Osteocyte (in vitro differentiated cells): ENCODE measurements at regions not wholly inside any gene's neighbourhood (a gene's known extent, or its start where the extent isn't known, plus 50 kb on each side); places are given as distances from the start of the nearest gene placed in this dataset.
"Not testable (repeated sequence)": the region's sequence is repeated elsewhere in the genome, so short reads cannot be mapped to it uniquely, and the experiment has no call there.

Source experiments
- DNase-seq: peaks from one replicate; pipeline ENCODE4 v3.0.0; 2021; ENCODE audit warnings: mixed read lengths; ENCODE audit not compliant: unreplicated experiment; ENCODE audit errors: extremely low spot score
- H3K27ac Mint-ChIP-seq: one replicate; pipeline ENCODE4 v1.8.0; 2021; ENCODE audit warnings: mild to moderate bottlenecking, mixed read lengths; ENCODE audit not compliant: unreplicated experiment
- H3K27me3 Mint-ChIP-seq: one replicate; pipeline ENCODE4 v1.8.0; 2021; ENCODE audit warnings: mixed read lengths; ENCODE audit not compliant: unreplicated experiment
- H3K36me3 Mint-ChIP-seq: one replicate; pipeline ENCODE4 v1.8.0; 2021; ENCODE audit warnings: mixed read lengths; ENCODE audit not compliant: unreplicated experiment
- H3K4me1 Mint-ChIP-seq: one replicate; pipeline ENCODE4 v1.8.0; 2021; ENCODE audit warnings: mixed read lengths; ENCODE audit not compliant: unreplicated experiment
- H3K4me3 Mint-ChIP-seq: one replicate; pipeline ENCODE4 v1.8.0; 2021; ENCODE audit warnings: mild to moderate bottlenecking, moderate library complexity, mixed read lengths; ENCODE audit not compliant: unreplicated experiment
- H3K9me3 Mint-ChIP-seq: one replicate; pipeline ENCODE4 v1.8.0; 2021; ENCODE audit warnings: mixed read lengths; ENCODE audit not compliant: unreplicated experiment
- TF ChIP-seq, protein P1 (sequence below): fragments of 200-600 bp; sonication (generic); IDR thresholded peaks from 2 replicates; pipeline ENCODE4 v1.5.0; 2021; ENCODE audit warnings: antibody characterized with exemption, mild to moderate bottlenecking, moderate library complexity

DNA sequence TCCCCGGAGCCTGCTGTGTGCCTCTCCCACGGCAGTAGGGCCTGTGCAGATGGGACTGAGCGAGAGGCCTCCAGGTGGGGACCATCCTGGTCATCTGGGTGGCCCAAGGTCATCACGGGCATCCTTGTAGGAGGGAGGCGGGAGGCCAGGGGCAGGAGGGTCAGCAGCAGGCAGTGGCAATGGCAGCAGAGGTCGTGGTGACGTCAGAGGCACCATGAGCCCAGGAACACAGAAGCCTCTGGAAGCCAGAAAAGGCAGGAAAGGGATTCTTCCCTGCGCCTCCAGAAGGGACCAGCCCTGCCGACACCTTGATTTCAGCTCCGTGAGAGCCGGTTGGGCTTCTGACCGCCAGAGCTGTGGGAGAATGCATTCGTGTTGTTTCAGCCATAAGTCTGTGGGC, 190.3 kb downstream of the BANP start:
- H3K9me3 Mint-ChIP-seq = peaks cover 10% of the 10 kb centered on the region
- H3K27ac Mint-ChIP-seq = no peak overlapping the region
- H3K27me3 Mint-ChIP-seq = no peaks in the 10 kb centered on the region
- H3K4me1 Mint-ChIP-seq = no peaks in the 10 kb centered on the region
- no peak for DNase-seq
- TF ChIP-seq, protein P1, sequence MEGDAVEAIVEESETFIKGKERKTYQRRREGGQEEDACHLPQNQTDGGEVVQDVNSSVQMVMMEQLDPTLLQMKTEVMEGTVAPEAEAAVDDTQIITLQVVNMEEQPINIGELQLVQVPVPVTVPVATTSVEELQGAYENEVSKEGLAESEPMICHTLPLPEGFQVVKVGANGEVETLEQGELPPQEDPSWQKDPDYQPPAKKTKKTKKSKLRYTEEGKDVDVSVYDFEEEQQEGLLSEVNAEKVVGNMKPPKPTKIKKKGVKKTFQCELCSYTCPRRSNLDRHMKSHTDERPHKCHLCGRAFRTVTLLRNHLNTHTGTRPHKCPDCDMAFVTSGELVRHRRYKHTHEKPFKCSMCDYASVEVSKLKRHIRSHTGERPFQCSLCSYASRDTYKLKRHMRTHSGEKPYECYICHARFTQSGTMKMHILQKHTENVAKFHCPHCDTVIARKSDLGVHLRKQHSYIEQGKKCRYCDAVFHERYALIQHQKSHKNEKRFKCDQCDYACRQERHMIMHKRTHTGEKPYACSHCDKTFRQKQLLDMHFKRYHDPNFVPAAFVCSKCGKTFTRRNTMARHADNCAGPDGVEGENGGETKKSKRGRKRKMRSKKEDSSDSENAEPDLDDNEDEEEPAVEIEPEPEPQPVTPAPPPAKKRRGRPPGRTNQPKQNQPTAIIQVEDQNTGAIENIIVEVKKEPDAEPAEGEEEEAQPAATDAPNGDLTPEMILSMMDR = no peak
- no peak overlapping the region for H3K4me3 Mint-ChIP-seq
- peaks cover 3% of the 10 kb centered on the region for H3K36me3 Mint-ChIP-seq

- H3K36me3 Mint-ChIP-seq, H3K4me3 Mint-ChIP-seq, DNase-seq, H3K4me1 Mint-ChIP-seq, H3K27me3 Mint-ChIP-seq, H3K27ac Mint-ChIP-seq: not testable (repeated sequence)
- H3K9me3 Mint-ChIP-seq = peaks cover 10% of the 10 kb centered on the region
These were observed 191.1 kb downstream of the BANP start for GRCh38 chr16:88142056-88142935.

- H3K36me3 Mint-ChIP-seq, H3K9me3 Mint-ChIP-seq, H3K27me3 Mint-ChIP-seq, H3K4me3 Mint-ChIP-seq, DNase-seq, H3K27ac Mint-ChIP-seq, H3K4me1 Mint-ChIP-seq: not testable (repeated sequence)
These were observed 192.1 kb downstream of the BANP start for GRCh38 chr16:88143122-88144027.

GRCh38 chr16:88144028-88144511, 192.8 kb downstream of the BANP start:
- TF ChIP-seq, protein P1 = no peak
- H3K4me3 Mint-ChIP-seq = no peak overlapping the region
- H3K27me3 Mint-ChIP-seq = no peaks in the 10 kb centered on the region
- H3K27ac Mint-ChIP-seq = no peak overlapping the region
- no peaks in the 10 kb centered on the region for H3K9me3 Mint-ChIP-seq
- H3K4me1 Mint-ChIP-seq = no peaks in the 10 kb centered on the region
- no peak for DNase-seq
- peaks cover under 1% of the 10 kb centered on the region for H3K36me3 Mint-ChIP-seq

GRCh38 chr16:88145376-88145775, 194.1 kb downstream of the BANP start:
- H3K36me3 Mint-ChIP-seq, H3K27ac Mint-ChIP-seq, H3K4me1 Mint-ChIP-seq, DNase-seq, H3K4me3 Mint-ChIP-seq, H3K9me3 Mint-ChIP-seq, H3K27me3 Mint-ChIP-seq: not testable (repeated sequence)
- TF ChIP-seq, protein P1 = peak; percentile 24

GRCh38 chr16:88145824-88146405, 194.7 kb downstream of the BANP start:
- H3K36me3 Mint-ChIP-seq, H3K27ac Mint-ChIP-seq, H3K4me3 Mint-ChIP-seq, H3K27me3 Mint-ChIP-seq, DNase-seq, H3K4me1 Mint-ChIP-seq, H3K9me3 Mint-ChIP-seq: not testable (repeated sequence)

- not testable (repeated sequence) for H3K27ac Mint-ChIP-seq, DNase-seq, H3K27me3 Mint-ChIP-seq, H3K9me3 Mint-ChIP-seq, H3K4me3 Mint-ChIP-seq, H3K4me1 Mint-ChIP-seq, H3K36me3 Mint-ChIP-seq
These were observed 196.8 kb downstream of the BANP start for GRCh38 chr16:88148078-88148477.

- H3K27ac Mint-ChIP-seq, H3K27me3 Mint-ChIP-seq, H3K4me1 Mint-ChIP-seq, H3K36me3 Mint-ChIP-seq, H3K9me3 Mint-ChIP-seq, DNase-seq, H3K4me3 Mint-ChIP-seq: not testable (repeated sequence)
These were observed 197.4 kb downstream of the BANP start for GRCh38 chr16:88148682-88149081.

DNA sequence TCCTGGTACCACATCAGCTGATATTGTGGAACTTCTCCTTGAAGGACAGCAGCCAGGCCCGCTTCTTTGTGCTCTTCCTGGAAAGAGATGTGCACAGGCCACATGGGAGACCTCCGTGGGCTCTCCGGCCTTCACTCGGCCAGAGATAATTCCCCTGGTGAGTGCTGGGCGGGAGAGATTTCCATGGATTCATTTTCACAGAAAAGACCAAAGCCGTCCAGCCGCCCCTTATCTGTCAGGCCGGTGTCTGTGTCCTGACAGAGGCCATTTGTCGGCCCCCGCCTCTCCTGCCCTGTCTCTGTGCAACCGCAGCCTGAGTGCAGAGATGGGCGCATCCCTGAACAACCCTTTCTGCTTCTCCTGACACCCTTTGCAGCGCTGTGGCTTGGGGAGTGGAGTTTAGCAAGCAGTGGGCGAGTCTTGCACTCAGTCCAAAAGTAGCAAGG, 197.9 kb downstream of the BANP start:
- H3K4me1 Mint-ChIP-seq, H3K27ac Mint-ChIP-seq, H3K27me3 Mint-ChIP-seq, DNase-seq, H3K36me3 Mint-ChIP-seq, H3K9me3 Mint-ChIP-seq, H3K4me3 Mint-ChIP-seq: not testable (repeated sequence)
